GM12874 (cell line): ENCODE measurements at regions not wholly inside any gene's neighbourhood (a gene's known extent, or its start where the extent isn't known, plus 50 kb on each side); places are given as distances from the start of the nearest gene placed in this dataset.

Source experiments
- TF ChIP-seq, protein P1 (sequence below): IDR thresholded peaks from 2 replicates; pipeline ENCODE4 v1.5.1; 2011; ENCODE audit warnings: low read depth, mild to moderate bottlenecking, control low read depth, low read length, moderate library complexity; ENCODE audit not compliant: insufficient read depth

DNA sequence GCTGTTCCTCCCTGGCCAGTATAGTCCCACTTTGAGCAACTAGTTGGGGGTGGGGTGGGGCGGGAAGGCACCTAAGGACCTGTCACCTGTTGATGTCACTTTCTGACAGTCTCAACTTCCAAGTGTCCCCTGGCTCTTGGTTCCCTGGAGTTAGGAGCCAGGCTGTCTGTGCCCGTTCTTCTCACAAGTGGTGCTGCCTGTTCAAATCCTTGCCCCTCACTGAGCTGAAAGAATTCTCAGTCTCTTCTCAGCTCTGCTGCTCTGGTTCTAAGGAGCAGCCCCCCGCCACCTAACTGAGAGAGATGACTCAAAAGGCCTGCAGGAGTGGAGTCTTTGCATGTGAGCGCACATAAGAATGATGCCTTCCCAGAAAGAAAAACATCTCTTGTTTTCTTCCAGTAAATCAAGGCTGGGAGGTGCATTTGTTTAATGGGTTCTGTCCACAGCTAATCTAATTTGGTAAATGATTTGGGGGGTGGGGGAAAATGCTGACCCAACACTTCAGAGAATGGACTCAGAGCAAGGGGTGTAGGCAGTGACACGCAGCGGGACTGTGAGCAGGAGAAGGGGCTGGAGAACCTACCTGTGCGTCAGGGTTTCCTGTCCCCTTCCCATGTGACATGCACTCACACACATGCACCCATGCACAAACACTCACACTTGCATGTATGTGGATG is 78.2 kb upstream of the NLRP1 start:
- TF ChIP-seq, protein P1, sequence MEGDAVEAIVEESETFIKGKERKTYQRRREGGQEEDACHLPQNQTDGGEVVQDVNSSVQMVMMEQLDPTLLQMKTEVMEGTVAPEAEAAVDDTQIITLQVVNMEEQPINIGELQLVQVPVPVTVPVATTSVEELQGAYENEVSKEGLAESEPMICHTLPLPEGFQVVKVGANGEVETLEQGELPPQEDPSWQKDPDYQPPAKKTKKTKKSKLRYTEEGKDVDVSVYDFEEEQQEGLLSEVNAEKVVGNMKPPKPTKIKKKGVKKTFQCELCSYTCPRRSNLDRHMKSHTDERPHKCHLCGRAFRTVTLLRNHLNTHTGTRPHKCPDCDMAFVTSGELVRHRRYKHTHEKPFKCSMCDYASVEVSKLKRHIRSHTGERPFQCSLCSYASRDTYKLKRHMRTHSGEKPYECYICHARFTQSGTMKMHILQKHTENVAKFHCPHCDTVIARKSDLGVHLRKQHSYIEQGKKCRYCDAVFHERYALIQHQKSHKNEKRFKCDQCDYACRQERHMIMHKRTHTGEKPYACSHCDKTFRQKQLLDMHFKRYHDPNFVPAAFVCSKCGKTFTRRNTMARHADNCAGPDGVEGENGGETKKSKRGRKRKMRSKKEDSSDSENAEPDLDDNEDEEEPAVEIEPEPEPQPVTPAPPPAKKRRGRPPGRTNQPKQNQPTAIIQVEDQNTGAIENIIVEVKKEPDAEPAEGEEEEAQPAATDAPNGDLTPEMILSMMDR: no peak

DNA sequence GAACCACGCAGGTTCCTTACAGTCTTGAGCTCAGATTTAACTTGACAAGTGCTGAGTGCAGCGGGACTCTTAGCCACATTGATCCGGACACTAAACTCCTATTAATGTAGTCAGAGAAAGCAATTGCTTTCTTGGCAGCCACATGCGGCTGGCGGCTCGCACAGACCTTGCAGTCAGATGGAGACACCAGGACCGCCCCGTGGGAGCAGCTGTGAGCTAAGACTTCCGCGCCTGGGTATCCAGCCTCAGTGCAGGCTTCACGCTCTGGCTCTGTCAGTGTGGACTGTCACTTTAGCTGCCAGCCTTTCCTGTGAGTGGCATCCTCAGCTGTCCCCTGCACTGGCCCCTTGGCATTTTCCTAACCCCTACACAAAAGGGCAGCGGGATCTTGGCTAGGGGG is 80.9 kb upstream of the NLRP1 start:
- TF ChIP-seq, protein P1: no peak

DNA sequence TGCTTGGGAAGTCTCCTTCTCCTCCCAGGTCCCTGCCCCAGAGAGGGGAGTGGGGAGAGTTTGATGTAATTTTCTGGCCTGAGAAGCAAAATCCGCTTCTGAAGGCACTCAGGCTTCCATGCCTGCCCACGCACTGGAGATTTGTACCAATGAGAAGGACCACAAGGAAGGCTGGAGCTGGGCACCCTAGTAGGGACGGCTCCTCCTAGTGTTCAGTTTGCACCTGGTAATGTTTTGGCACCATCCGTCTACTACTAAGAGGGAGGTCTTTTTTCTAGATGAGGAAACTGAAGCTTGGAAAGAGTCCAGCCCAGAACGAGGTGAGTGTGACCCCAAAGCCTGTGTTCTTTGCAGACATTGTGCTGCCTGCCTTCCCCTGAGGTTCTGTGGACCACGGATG is 83.6 kb upstream of the NLRP1 start:
- TF ChIP-seq, protein P1: 0 out of 2 replicates have a peak, but pooled peaks have one; percentile 3

DNA sequence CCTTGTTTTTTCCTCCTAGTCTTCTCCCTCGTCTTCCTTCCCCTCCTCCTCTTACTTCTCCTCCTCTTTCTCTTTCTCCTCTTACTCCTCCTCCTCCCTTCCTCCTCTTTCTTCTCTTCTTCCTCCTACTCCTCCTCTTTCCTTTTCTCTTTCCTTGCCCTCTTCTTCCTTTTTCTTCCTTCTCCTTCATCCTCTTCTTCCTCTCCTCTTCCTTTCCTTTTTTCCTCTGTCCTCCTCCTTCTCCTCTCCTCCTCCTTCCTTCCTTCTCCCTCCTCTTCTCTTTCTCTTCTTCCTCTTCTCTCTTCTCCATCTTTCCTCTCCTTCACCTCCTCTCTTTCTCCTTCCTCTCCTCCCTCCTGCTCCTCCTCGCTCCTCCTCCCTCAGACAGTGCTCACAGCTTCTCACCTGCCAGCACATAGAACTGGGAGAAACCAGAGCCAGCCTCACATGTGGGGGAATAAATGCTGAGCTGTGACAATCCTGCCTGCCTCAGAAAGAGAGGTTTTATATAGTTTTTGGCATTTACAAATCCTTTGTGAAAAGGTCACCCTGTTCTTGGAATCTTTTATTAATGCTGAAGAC is 84.3 kb upstream of the NLRP1 start:
- TF ChIP-seq, protein P1: no peak

DNA sequence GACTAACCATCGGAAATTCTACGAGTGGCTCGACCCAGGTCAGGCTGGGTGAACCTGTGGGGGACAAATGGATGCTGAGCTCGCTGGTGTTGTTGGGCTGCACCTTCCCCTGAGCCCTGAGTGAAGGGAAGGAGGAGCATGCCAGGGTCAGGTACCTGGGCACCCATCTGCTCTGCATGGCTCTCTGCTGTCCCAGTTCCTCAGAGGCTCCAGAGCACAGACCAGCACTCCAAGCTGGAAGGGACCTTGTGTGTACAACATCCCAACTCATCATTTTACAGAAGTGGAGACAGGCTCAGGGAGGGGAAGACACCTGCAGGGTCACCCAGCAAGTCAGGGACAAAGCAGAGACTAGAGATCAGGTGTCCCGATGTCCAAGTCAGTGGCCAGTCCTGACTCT is 84.9 kb upstream of the NLRP1 start:
- TF ChIP-seq, protein P1: no peak

DNA sequence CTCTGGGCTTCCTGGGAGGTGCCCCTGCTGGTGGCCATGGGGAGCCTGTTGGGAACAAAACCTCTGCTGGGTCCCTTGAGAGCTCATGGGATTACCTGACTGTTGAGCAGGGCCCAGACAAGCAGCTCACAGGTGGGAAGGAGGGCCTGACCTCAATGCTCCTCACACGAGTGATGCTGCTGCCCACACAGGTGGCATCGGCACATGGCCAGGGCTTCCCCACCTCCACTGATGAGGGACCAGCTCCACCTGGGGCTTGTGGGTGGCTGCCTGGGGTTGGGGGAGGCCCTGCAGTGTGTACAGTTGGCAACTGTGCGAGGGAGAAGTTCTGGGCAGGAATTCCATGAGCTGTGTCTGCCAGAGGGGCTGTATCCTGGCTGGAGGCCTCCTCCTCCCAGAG is 87.8 kb upstream of the NLRP1 start:
- TF ChIP-seq, protein P1: no peak

DNA sequence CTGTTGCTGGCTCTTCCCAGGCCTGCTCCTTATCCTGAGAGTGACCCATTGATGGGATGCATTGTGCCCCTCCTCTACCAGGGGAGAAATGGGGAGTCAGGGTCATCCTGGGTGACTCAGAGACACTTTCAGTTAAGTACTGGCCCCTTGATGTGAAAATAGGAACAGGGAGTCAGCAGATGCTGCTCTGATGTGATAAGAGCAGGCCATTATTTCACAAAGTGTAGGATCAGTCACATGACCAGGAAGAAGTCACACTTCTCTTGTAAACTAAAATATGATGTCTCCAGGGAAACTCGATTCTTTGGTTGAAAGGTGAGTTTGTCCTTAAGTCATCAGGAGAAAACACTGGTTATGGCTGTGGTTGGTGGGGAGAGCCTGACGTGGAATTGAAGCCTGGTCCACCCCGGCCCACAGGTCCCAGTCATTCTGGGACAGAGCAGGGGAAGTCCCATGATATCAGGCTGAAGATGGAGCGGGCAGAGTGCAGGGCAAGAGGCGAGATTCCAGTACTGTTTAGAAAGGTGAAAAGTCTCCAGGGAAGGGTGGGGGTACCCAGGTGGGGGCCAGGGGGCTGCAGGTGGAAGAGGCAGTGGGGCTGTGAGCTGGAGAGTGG is 88.6 kb upstream of the NLRP1 start:
- TF ChIP-seq, protein P1: no peak
